Upper lobe of left lung (tissue), 4 donors: ENCODE measurements at regions not wholly inside any gene's neighbourhood (a gene's known extent, or its start where the extent isn't known, plus 50 kb on each side); places are given as distances from the start of the nearest gene placed in this dataset.

Experiments
- EP300 ChIP-seq, 4 donors: sonication (generic); formaldehyde crosslinking; IDR thresholded peaks; one replicate each; pipeline ENCODE4 v1.5.1; 2017; ENCODE audit warnings: antibody characterized with exemption in 4 of 4, control low read depth in 2 of 4
- POLR2A ChIP-seq, 4 donors: fragments of 450-650 bp; IDR thresholded peaks; one replicate each; pipeline ENCODE4 v1.5.1; 2016 to 2017; ENCODE audit warnings: antibody characterized with exemption in 4 of 4, mild to moderate bottlenecking in 2 of 4
- POLR2AphosphoS5 ChIP-seq, 2 donors: sonication (generic); formaldehyde crosslinking; IDR thresholded peaks; one replicate each; pipeline ENCODE4 v1.5.1; 2017; ENCODE audit warnings: antibody characterized with exemption in 2 of 2
- TF ChIP-seq, protein P1 (sequence below), 6 experiments: fragments of 450-650 bp in 4 of 6; fragments of 200-600 bp in 2 of 6; sonication (generic) in 2 of 6; IDR thresholded peaks; one replicate each; pipeline ENCODE4 v1.5.1; 2016 to 2019; ENCODE audit warnings: antibody characterized with exemption in 6 of 6

DNA sequence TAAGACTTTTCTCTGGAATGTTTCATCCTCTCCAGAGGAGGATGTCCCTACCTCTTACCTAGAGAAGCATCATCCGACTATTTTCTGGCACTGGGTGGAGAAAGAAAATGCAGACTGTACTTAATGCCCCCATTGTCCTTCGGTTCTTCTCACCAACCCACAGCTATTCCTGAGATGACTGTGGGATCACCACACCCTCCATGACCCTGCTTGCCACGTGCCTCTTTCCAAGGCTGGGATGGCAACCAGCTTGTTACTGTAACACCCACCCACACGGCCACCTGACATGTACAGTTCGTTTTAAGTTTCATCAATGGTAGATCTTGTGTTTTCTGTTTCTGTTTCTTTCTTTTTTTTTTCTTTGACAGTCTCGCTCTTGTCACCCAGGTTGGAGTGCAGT is 365.2 kb downstream of the FBXO15 start:
- TF ChIP-seq, protein P1, sequence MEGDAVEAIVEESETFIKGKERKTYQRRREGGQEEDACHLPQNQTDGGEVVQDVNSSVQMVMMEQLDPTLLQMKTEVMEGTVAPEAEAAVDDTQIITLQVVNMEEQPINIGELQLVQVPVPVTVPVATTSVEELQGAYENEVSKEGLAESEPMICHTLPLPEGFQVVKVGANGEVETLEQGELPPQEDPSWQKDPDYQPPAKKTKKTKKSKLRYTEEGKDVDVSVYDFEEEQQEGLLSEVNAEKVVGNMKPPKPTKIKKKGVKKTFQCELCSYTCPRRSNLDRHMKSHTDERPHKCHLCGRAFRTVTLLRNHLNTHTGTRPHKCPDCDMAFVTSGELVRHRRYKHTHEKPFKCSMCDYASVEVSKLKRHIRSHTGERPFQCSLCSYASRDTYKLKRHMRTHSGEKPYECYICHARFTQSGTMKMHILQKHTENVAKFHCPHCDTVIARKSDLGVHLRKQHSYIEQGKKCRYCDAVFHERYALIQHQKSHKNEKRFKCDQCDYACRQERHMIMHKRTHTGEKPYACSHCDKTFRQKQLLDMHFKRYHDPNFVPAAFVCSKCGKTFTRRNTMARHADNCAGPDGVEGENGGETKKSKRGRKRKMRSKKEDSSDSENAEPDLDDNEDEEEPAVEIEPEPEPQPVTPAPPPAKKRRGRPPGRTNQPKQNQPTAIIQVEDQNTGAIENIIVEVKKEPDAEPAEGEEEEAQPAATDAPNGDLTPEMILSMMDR (IDR thresholded peaks at IDR 0.05), result no peak
- TF ChIP-seq EP300 (IDR thresholded peaks at IDR 0.05), result no peak
- TF ChIP-seq POLR2A (IDR thresholded peaks at IDR 0.05), result no peak
- no peak for TF ChIP-seq POLR2AphosphoS5 (IDR thresholded peaks at IDR 0.05)
